ENCODE measurements at regions not wholly inside any gene's neighbourhood (a gene's known extent, or its start where the extent isn't known, plus 50 kb on each side); places are given as distances from the start of the nearest gene placed in this dataset.
"Not testable (repeated sequence)": the region's sequence is repeated elsewhere in the genome, so short reads cannot be mapped to it uniquely, and the experiment has no call there.

DNA sequence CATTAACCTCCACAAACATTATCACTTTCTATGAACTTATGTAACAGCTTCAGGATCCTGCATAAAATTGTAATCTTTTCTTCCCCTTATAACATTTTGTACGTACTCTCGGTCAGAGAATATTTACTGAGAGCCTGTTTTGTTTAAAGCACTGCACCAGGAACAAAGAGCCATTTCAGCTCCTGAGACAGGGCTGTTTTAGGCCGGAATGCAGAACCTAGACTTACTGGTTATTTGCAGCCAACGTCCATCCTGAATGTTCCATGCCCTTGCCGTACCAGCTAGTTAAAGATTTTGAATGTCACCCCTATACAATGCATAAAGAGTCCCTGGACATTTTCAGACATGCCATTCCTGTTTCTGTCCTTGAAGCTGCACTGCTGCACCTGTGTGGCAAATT, 248.8 kb downstream of the PCDH7 start:
- DNase-seq (ENCODE audit: extremely low read depth in 1 of 11, low read depth in 9 of 11, low spot score in 4 of 11) = no peak

GRCh38 chr4:30972542-30972941, 252.4 kb downstream of the PCDH7 start:
- no peak for DNase-seq (ENCODE audit: extremely low read depth in 1 of 11, low read depth in 9 of 11, low spot score in 4 of 11)

DNA sequence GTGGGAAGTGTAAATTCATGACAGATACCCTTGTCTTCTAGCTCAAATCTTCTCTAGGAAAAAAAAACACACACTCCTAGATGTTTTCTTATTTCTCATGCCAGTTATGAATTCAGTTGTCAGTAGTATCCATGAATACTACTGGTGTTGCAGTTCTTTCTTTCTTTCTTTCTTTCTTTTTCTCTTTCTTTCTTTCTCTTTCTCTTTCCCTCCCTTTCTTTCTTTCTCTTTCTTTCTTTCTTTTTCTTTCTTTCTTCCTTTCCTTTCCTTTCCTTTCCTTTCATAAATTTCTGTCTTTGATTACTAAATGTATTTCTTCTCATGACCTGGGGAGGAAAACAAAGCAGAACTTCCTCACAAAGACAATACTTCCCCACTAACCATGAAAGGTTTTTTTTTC, 253.8 kb downstream of the PCDH7 start:
- DNase-seq (ENCODE audit: extremely low read depth in 1 of 11, low read depth in 9 of 11, low spot score in 4 of 11) = no peak

GRCh38 chr4:30979402-30979801, 259.2 kb downstream of the PCDH7 start:
- no peak for DNase-seq (ENCODE audit: extremely low read depth in 1 of 11, low read depth in 9 of 11, low spot score in 4 of 11)

DNA sequence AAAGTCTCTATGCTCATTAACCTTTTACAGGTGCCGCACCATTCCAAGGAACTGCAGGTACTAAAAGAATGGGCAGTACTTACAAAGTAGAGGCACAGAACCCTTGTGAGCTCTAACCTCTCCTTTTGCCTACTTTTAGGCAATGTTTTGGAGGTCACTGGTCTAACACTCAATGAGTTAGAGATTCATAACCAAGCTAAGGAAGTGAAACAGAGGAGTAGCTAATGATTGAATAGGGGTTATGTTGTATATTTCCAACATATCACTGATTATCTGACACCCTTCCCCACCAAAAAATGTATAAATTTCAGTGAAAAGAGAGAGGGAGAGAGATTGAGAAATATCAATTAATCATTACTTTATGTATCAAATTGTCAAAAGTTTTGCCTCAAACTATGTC, 269.3 kb downstream of the PCDH7 start:
- DNase-seq (ENCODE audit: extremely low read depth in 1 of 11, low read depth in 9 of 11, low spot score in 4 of 11) = no peak

- DNase-seq (ENCODE audit: extremely low read depth in 1 of 11, low read depth in 9 of 11, low spot score in 4 of 11) = no peak
These were observed 276.7 kb downstream of the PCDH7 start for GRCh38 chr4:30996841-30997240.

DNA sequence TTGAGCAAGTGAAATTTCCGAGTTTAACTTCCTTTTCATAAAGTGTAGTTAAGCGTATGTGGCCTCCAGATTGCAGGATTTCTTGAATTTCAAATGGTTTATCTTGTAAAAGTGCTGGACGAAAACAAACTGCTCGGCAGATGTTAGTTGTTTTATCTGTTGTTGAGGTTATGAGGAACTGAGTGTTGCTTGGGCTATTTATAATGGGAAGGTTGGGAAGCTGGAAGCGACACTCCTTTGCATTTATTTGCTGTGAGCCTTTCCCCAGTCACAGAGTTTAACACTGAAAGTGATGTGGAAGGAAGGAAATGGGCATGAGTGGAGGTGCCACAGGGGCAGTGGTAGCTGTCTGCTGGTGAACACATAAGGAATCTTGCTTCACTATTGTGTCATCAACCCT, 284.9 kb downstream of the PCDH7 start:
- no peak for DNase-seq (ENCODE audit: extremely low read depth in 1 of 11, low read depth in 9 of 11, low spot score in 4 of 11)

DNA sequence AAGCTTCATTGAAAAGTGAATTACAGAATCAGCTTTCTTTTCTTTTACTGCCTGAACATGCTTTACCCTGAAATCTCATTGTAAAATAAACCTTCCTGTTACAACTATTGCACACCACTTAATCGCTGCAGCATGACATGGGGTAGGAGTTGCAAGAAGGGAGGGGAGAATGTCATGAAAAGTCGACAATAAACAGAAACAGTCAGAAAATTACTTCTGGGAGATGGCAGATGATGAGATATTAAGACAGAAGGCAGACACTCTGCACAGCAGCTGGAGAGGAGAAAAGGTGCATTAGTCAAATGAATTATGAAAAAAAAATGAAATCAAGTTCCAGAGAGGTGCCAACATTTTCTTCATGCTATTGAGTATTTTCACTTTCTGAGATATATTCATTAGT, 287.7 kb downstream of the PCDH7 start:
- DNase-seq (ENCODE audit: extremely low read depth in 1 of 11, low read depth in 9 of 11, low spot score in 4 of 11) = no peak

DNA sequence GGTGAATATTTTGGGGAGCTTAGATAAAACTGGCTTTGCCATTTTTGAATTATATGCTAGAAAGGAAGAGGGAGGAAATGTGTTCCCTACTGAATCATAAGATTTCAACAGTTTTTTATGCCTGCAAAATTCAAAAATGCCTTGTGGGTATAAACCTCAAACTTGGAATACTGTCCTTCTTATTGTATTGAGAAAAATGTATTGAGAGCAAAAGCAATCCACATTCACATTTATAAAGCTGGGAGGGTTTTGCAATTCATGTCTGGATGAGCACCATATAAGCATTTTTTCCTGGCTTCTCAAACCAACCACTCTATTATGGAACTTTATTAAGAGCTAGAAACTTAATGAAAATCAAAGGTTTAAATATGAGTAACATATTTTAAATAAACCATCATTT, 289.8 kb downstream of the PCDH7 start:
- DNase-seq (ENCODE audit: extremely low read depth in 1 of 11, low read depth in 9 of 11, low spot score in 4 of 11) = no peak

- DNase-seq (ENCODE audit: extremely low read depth in 1 of 11, low read depth in 9 of 11, low spot score in 4 of 11) = no peak
These were observed 295.0 kb downstream of the PCDH7 start for GRCh38 chr4:31015123-31015522.

DNA sequence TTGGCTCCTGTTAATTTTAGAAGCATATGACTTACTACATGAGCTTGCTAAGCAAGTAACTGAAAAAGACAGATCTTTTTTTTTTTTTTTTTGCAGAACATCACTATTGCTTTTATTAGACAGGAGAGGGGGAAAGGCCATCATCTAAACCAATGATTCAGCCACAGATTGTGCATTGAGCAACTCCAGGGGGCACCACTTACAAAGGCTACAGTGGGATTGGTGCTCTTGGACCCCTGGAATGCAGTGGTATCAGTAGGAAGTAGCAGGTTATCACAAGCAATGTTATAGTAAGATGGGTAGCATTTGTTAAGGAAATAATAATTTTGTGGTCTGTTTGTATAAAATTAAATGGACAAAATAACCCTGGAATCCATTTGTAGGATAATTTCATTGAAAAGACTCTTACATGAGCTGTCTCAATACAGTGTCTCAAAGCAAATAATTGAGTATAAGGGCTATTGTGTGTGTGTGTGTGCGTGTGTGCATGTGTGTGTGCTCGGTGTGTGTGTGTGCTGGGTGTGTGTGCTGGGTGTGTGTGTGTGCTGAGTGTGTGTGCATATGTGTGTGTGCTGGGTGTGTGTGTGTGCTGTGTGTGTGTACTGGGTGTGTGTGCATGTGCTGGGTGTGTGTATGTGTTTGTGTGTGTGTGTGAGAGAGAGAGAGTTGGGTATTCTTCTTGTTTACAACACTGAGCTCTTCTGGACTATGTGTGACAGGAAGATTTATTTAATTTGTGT, 296.3 kb downstream of the PCDH7 start:
- no peak for DNase-seq (ENCODE audit: extremely low read depth in 1 of 11, low read depth in 9 of 11, low spot score in 4 of 11)

DNA sequence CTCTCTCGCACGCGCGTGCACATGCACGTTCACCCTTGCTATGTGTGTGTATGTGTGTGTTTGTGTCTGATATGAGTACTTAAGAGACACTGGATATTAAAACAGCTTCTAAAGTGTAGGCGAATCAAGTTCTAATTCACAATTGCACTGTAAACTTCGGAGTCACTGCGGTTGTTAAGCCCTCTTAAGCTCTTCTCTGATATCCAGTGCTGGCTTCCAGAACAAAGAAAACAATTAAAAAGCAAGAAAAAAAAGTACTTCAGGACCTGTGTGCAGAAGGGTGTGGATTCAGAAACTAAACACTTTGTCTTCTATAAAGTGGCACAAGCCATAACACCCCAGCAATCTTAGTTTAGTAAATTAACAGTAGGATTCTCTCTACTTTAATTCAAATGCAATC, 300.2 kb downstream of the PCDH7 start:
- no peak for DNase-seq (ENCODE audit: extremely low read depth in 1 of 11, low read depth in 9 of 11, low spot score in 4 of 11)

DNA sequence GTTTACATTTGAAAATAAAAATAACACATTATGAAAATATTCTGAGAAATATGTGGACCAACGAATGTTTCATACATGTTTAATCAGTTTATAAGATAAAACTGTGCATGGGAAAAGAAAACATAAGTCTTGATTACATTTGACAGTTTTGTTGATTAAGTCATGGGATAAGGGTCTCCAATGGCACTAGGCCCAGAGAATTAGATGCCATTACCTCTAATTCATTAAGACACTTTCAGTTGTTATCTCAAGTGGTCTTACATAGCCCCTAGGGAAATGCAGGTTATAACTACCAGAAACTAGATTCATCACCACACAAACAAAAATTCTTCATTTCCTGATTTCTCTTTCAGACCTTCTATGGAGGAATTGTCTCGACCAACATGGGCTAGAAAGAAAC, 300.8 kb downstream of the PCDH7 start:
- DNase-seq (ENCODE audit: extremely low read depth in 1 of 11, low read depth in 9 of 11, low spot score in 4 of 11) = no peak

GRCh38 chr4:31022702-31023101, 302.5 kb downstream of the PCDH7 start:
- no peak for DNase-seq (ENCODE audit: extremely low read depth in 1 of 11, low read depth in 9 of 11, low spot score in 4 of 11)

DNA sequence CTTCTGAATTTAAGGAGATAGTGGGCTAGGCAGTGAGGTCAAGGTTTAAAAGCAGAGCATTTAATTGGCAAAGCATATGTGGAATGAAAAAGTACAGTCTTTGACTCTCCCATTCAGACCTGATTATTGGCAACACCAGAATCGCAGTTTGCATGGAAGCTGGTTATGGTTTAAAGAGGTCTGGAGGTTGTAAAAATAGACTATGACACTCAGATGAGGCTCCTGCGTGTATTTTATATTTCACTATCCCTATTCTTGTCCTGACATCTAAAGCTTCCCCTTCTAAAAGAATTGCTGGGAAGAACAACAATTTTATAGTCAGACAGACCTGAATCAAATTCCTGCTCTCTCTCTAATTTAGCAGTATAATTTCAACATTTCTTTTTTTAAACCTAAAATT, 302.9 kb downstream of the PCDH7 start:
- no peak for DNase-seq (ENCODE audit: extremely low read depth in 1 of 11, low read depth in 9 of 11, low spot score in 4 of 11)

DNA sequence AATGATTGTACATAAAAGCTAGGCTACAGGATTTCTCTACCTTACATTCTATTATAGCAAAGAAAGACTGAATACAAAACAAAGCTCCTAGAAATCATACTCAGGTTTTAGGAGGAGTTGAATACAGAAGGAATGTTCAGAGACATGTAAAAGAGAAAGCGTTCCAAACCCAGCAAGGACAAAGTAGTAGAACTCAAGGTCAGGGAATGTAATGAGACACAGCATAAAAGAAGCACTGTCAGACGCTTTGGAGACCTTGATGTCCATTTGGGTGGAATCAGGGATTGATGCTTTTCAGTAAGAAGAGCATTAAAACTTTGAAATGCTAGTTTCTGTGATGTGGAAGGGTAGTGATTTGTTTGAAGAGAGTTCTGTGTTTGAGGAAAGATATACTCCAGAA, 303.6 kb downstream of the PCDH7 start:
- DNase-seq (ENCODE audit: extremely low read depth in 1 of 11, low read depth in 9 of 11, low spot score in 4 of 11) = no peak

DNA sequence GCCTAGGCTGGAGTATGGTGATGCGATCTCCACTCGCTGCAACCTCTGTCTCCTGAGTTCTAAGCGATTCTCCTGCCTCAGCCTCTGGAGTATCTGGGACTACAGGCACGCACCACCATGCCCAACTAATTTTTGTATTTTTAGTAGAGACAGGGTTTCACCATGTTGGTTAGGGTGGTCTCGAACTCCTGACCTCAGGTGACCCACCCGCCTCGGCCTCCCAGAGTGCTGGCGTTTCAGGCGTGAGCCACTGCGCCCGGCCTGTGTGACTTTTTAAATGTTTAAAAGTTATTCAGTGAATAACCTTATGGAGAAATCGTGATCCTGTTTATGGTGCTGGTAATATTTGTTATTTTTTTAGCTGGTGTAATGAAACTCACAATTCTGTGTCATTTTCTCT, 304.6 kb downstream of the PCDH7 start:
- DNase-seq (ENCODE audit: extremely low read depth in 1 of 11, low read depth in 9 of 11, low spot score in 4 of 11) = not testable (repeated sequence)

- DNase-seq (ENCODE audit: extremely low read depth in 1 of 11, low read depth in 9 of 11, low spot score in 4 of 11) = no peak
These were observed 306.1 kb downstream of the PCDH7 start for GRCh38 chr4:31026256-31026655.

- DNase-seq (ENCODE audit: extremely low read depth in 1 of 11, low read depth in 9 of 11, low spot score in 4 of 11) = no peak
These were observed 314.4 kb downstream of the PCDH7 start for GRCh38 chr4:31034550-31034949.

DNA sequence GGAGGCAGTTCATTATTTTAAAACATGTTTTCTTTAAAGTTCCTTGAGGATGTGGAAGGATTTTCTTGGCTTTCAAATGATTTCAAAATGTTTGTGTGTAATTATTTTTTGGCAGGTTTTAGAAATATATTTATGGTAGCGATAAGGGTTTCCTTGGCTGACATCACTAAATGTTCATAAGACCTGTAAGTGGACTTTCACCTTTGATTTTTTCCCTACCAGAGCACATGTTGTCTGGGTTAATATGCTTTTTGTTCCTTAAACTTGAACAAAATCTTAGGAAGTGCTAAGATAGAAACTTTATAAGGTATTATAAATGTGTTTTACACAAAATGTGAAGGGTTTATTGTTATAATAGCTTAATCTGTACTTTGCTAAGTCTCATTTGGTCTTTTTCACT, 315.6 kb downstream of the PCDH7 start:
- DNase-seq (ENCODE audit: extremely low read depth in 1 of 11, low read depth in 9 of 11, low spot score in 4 of 11) = no peak

GRCh38 chr4:31037703-31038102, 317.5 kb downstream of the PCDH7 start:
- no peak for DNase-seq (ENCODE audit: extremely low read depth in 1 of 11, low read depth in 9 of 11, low spot score in 4 of 11)

- DNase-seq (ENCODE audit: extremely low read depth in 1 of 11, low read depth in 9 of 11, low spot score in 4 of 11) = no peak
These were observed 319.2 kb downstream of the PCDH7 start for GRCh38 chr4:31039382-31039781.
